ENCODE measurements at regions not wholly inside any gene's neighbourhood (a gene's known extent, or its start where the extent isn't known, plus 50 kb on each side); places are given as distances from the start of the nearest gene placed in this dataset.

DNA sequence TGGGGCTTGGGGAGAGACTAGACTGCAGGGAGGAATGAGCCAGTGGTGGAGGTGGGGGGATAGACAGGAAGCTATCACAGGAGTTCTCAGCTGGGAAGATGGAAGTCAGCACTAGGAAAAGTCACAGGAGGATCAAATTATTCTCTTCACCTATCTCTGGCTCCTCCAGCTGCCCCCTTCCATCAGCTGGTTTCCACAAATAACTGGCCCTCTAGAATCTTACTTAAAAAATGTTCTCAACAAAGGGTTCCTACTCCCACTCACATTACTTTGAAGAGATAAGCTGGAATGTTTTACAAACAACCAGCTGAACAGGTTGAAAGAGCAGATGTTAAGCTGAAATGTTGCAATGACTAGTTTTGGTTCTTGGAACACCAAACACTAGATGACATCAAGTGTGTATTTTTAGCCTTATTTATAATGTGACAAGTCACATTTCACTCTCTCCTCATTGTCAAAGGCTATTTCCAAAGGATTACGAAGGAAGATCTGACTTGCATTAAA is 102.7 kb upstream of the AADACL2 start (continued):
- TF ChIP-seq, protein P1, sequence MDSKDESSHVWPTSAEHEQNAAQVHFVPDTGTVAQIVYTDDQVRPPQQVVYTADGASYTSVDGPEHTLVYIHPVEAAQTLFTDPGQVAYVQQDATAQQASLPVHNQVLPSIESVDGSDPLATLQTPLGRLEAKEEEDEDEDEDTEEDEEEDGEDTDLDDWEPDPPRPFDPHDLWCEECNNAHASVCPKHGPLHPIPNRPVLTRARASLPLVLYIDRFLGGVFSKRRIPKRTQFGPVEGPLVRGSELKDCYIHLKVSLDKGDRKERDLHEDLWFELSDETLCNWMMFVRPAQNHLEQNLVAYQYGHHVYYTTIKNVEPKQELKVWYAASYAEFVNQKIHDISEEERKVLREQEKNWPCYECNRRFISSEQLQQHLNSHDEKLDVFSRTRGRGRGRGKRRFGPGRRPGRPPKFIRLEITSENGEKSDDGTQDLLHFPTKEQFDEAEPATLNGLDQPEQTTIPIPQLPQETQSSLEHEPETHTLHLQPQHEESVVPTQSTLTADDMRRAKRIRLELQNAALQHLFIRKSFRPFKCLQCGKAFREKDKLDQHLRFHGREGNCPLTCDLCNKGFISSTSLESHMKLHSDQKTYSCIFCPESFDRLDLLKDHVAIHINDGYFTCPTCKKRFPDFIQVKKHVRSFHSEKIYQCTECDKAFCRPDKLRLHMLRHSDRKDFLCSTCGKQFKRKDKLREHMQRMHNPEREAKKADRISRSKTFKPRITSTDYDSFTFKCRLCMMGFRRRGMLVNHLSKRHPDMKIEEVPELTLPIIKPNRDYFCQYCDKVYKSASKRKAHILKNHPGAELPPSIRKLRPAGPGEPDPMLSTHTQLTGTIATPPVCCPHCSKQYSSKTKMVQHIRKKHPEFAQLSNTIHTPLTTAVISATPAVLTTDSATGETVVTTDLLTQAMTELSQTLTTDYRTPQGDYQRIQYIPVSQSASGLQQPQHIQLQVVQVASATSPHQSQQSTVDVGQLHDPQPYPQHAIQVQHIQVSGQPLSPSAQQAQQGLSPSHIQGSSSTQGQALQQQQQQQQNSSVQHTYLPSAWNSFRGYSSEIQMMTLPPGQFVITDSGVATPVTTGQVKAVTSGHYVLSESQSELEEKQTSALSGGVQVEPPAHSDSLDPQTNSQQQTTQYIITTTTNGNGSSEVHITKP (IDR thresholded peaks at IDR 0.05; ENCODE audit: partially characterized antibody), result no peak
- TF ChIP-seq SETDB1 (IDR thresholded peaks at IDR 0.05; ENCODE audit: low read length) (no peak), KDM2B (CRISPR knock-in tag; IDR thresholded peaks at IDR 0.05) (no peak), TOE1 (IDR thresholded peaks at IDR 0.05; ENCODE audit: borderline replicate concordance) (no peak), TOE1 (CRISPR knock-in tag; IDR thresholded peaks at IDR 0.05; ENCODE audit: borderline replicate concordance, low read depth) (no peak), CBFA2T2 (conservative IDR thresholded peaks at IDR 0.05) (peak; percentile 86), ZNF583 (CRISPR knock-in tag; IDR thresholded peaks at IDR 0.05) (no peak), CTBP1 (IDR thresholded peaks at IDR 0.05; ENCODE audit: borderline replicate concordance) (peak; percentile 58), TAF9B (IDR thresholded peaks at IDR 0.05; ENCODE audit: partially characterized antibody) (peak; percentile 92), PYGO2 (tag; IDR thresholded peaks at IDR 0.05) (no peak), NCOA1 (IDR thresholded peaks at IDR 0.05; ENCODE audit: low read depth) (peak; percentile 57; the same call in 1 of the 2 replicates), MECOM (CRISPR knock-in tag; IDR thresholded peaks at IDR 0.05) (no peak), ZKSCAN3 (CRISPR knock-in tag; IDR thresholded peaks at IDR 0.05) (no peak), HMGN3 (IDR thresholded peaks at IDR 0.05; ENCODE audit: borderline replicate concordance, extremely low read depth, insufficient read length, low read depth, low read length) (no peak), ZNF347 (CRISPR knock-in tag; IDR thresholded peaks at IDR 0.05; ENCODE audit: low read depth) (no peak)
- TF ChIP-seq, protein P2, sequence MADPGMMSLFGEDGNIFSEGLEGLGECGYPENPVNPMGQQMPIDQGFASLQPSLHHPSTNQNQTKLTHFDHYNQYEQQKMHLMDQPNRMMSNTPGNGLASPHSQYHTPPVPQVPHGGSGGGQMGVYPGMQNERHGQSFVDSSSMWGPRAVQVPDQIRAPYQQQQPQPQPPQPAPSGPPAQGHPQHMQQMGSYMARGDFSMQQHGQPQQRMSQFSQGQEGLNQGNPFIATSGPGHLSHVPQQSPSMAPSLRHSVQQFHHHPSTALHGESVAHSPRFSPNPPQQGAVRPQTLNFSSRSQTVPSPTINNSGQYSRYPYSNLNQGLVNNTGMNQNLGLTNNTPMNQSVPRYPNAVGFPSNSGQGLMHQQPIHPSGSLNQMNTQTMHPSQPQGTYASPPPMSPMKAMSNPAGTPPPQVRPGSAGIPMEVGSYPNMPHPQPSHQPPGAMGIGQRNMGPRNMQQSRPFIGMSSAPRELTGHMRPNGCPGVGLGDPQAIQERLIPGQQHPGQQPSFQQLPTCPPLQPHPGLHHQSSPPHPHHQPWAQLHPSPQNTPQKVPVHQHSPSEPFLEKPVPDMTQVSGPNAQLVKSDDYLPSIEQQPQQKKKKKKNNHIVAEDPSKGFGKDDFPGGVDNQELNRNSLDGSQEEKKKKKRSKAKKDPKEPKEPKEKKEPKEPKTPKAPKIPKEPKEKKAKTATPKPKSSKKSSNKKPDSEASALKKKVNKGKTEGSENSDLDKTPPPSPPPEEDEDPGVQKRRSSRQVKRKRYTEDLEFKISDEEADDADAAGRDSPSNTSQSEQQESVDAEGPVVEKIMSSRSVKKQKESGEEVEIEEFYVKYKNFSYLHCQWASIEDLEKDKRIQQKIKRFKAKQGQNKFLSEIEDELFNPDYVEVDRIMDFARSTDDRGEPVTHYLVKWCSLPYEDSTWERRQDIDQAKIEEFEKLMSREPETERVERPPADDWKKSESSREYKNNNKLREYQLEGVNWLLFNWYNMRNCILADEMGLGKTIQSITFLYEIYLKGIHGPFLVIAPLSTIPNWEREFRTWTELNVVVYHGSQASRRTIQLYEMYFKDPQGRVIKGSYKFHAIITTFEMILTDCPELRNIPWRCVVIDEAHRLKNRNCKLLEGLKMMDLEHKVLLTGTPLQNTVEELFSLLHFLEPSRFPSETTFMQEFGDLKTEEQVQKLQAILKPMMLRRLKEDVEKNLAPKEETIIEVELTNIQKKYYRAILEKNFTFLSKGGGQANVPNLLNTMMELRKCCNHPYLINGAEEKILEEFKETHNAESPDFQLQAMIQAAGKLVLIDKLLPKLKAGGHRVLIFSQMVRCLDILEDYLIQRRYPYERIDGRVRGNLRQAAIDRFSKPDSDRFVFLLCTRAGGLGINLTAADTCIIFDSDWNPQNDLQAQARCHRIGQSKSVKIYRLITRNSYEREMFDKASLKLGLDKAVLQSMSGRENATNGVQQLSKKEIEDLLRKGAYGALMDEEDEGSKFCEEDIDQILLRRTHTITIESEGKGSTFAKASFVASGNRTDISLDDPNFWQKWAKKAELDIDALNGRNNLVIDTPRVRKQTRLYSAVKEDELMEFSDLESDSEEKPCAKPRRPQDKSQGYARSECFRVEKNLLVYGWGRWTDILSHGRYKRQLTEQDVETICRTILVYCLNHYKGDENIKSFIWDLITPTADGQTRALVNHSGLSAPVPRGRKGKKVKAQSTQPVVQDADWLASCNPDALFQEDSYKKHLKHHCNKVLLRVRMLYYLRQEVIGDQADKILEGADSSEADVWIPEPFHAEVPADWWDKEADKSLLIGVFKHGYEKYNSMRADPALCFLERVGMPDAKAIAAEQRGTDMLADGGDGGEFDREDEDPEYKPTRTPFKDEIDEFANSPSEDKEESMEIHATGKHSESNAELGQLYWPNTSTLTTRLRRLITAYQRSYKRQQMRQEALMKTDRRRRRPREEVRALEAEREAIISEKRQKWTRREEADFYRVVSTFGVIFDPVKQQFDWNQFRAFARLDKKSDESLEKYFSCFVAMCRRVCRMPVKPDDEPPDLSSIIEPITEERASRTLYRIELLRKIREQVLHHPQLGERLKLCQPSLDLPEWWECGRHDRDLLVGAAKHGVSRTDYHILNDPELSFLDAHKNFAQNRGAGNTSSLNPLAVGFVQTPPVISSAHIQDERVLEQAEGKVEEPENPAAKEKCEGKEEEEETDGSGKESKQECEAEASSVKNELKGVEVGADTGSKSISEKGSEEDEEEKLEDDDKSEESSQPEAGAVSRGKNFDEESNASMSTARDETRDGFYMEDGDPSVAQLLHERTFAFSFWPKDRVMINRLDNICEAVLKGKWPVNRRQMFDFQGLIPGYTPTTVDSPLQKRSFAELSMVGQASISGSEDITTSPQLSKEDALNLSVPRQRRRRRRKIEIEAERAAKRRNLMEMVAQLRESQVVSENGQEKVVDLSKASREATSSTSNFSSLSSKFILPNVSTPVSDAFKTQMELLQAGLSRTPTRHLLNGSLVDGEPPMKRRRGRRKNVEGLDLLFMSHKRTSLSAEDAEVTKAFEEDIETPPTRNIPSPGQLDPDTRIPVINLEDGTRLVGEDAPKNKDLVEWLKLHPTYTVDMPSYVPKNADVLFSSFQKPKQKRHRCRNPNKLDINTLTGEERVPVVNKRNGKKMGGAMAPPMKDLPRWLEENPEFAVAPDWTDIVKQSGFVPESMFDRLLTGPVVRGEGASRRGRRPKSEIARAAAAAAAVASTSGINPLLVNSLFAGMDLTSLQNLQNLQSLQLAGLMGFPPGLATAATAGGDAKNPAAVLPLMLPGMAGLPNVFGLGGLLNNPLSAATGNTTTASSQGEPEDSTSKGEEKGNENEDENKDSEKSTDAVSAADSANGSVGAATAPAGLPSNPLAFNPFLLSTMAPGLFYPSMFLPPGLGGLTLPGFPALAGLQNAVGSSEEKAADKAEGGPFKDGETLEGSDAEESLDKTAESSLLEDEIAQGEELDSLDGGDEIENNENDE (IDR thresholded peaks at IDR 0.05; ENCODE audit: low read depth, low read length), result no peak
